HCT116 (cell line): ENCODE measurements at regions not wholly inside any gene's neighbourhood (a gene's known extent, or its start where the extent isn't known, plus 50 kb on each side); places are given as distances from the start of the nearest gene placed in this dataset.
A peak's percentile ranks its signal among the peaks of the same experiment; 100 is the strongest.

Experiments
- ATAC-seq: fragments of 200-7000 bp; cut with Tn5 transposase; 2 replicates; pipeline ENCODE4 v1.9.1; 2020; ENCODE audit warnings: mild to moderate bottlenecking, moderate library complexity
- BruUV-seq: library from RNA; stranded (reverse); fragments of 400-500 nt; replicated peaks from 2 replicates; lab custom pipeline; 2021; lab: Mats Ljungman, UMichigan
- CTCF ChIA-PET: fragments of 300-600 bp; sonication (Branson Sonifier 250); formaldehyde crosslinking; loops from one replicate; lab custom pipeline; 2021; ENCODE audit warnings: antibody characterized with exemption; lab: Charles Lee
- POLR2A ChIA-PET: fragments of 300-600, 350-600 bp; sonication (Branson Sonifier 250); formaldehyde crosslinking; loops from one replicate; lab custom pipeline; 2021; ENCODE audit warnings: antibody characterized with exemption; lab: Charles Lee
- RAD21 ChIA-PET, 2 experiments: fragments of 300-600 bp; sonication (Branson Sonifier 250); formaldehyde crosslinking; loops; one replicate each; lab custom pipeline; 2023; ENCODE audit warnings: low total read pairs in 2 of 2; ENCODE audit not compliant: uncharacterized antibody in 2 of 2, unreplicated experiment in 2 of 2, low non-redundant PET in 1 of 2; lab: Charles Lee
- DNase-seq: peaks from one replicate; pipeline ENCODE4 v3.0.0-alpha.2; 2010; ENCODE audit warnings: low read depth, low spot score
- H2AFZ ChIP-seq: fragments of 200-600 bp; shearing (Covaris generic), sonication (generic); 2 replicates; pipeline ENCODE4 v1.6.1; 2017; ENCODE audit warnings: low read depth, mixed run types, mixed read lengths, antibody characterized with exemption, low read length; ENCODE audit not compliant: poor library complexity, severe bottlenecking
- H3K27ac ChIP-seq: 2 replicates; pipeline ENCODE4 v1.5.1; 2012; ENCODE audit warnings: low read depth, low read length
- H3K27me3 ChIP-seq: fragments of 200-600 bp; sonication (generic); 2 replicates; pipeline ENCODE4 v1.6.1; 2016; ENCODE audit warnings: mixed run types, low read length, mixed read lengths; ENCODE audit not compliant: insufficient read depth
- H3K36me3 ChIP-seq, 2 experiments: fragments of 200-500 bp in 1 of 2; fragments of 200-600 bp in 1 of 2; sonication (Bioruptor generic) in 1 of 2; sonication (generic) in 1 of 2; 2 replicates each; pipeline versions ENCODE4 v1.5.1 to v1.6.1; 2014 to 2016; ENCODE audit warnings: low read length in 2 of 2, inconsistent platforms in 1 of 2, mixed read lengths in 1 of 2, mixed run types in 1 of 2; ENCODE audit not compliant: insufficient read depth in 2 of 2, control insufficient read depth in 1 of 2
- H3K4me1 ChIP-seq, 2 experiments: fragments of 200-600 bp in 1 of 2; sonication (generic) in 1 of 2; 2 replicates each; pipeline versions ENCODE4 v1.5.1 to v1.6.1; 2012 to 2017; ENCODE audit warnings: low read length in 2 of 2, inconsistent platforms in 1 of 2, mild to moderate bottlenecking in 1 of 2, mixed read lengths in 1 of 2, mixed run types in 1 of 2, moderate library complexity in 1 of 2; ENCODE audit not compliant: insufficient read depth in 2 of 2, control insufficient read depth in 1 of 2
- H3K4me2 ChIP-seq: fragments of 200-600 bp; sonication (generic); 2 replicates; pipeline ENCODE4 v1.6.1; 2017; ENCODE audit warnings: mixed run types, low read length, mixed read lengths
- H3K4me3 ChIP-seq, 2 experiments: fragments of 200-600 bp in 1 of 2; sonication (generic) in 1 of 2; replicated peaks in 1 of 2; 2 replicates each; pipeline ENCODE4 v1.5.1; 2011 to 2016; ENCODE audit warnings: low read length in 2 of 2, control low read depth in 1 of 2, low read depth in 1 of 2, mild to moderate bottlenecking in 1 of 2, mixed read lengths in 1 of 2, mixed run types in 1 of 2
- H3K79me2 ChIP-seq: fragments of 200-600 bp; sonication (generic); 2 replicates; pipeline ENCODE4 v1.6.1; 2017; ENCODE audit warnings: mild to moderate bottlenecking, mixed run types, low read length, moderate library complexity, mixed read lengths; ENCODE audit not compliant: insufficient read depth
- H3K9ac ChIP-seq: fragments of 200-600 bp; sonication (generic); 2 replicates; pipeline ENCODE4 v1.6.1; 2016; ENCODE audit warnings: low read length, mixed read lengths
- H3K9me2 ChIP-seq: fragments of 200-600 bp; sonication (generic), shearing (Covaris generic); 2 replicates; pipeline ENCODE4 v1.6.1; 2017; ENCODE audit warnings: mixed run types, mild to moderate bottlenecking, moderate library complexity; ENCODE audit not compliant: insufficient read depth
- H3K9me3 ChIP-seq, 2 experiments: fragments of 200-500 bp in 1 of 2; fragments of 200-600 bp in 1 of 2; sonication (Bioruptor generic) in 1 of 2; sonication (generic) in 1 of 2; 2 replicates each; pipeline ENCODE4 v1.6.1; 2014 to 2017; ENCODE audit warnings: low read length in 2 of 2, mixed read lengths in 2 of 2, inconsistent platforms in 1 of 2, low read depth in 1 of 2, mild to moderate bottlenecking in 1 of 2, mixed run types in 1 of 2, moderate library complexity in 1 of 2; ENCODE audit not compliant: control insufficient read depth in 1 of 2, insufficient read depth in 1 of 2
- H4K20me1 ChIP-seq: fragments of 200-600 bp; sonication (generic), shearing (Covaris generic); 2 replicates; pipeline ENCODE4 v1.6.1; 2017; ENCODE audit warnings: mixed run types, mild to moderate bottlenecking, moderate library complexity; ENCODE audit not compliant: insufficient read depth
- CBX3 ChIP-seq: IDR thresholded peaks from 2 replicates; pipeline ENCODE4 v1.6.1; 2012; ENCODE audit warnings: low read depth
- CEBPB ChIP-seq: IDR thresholded peaks from 2 replicates; pipeline ENCODE4 v1.6.1; 2012; ENCODE audit warnings: low read depth
- EGR1 ChIP-seq: IDR thresholded peaks from 2 replicates; pipeline ENCODE4 v1.6.1; 2012; ENCODE audit warnings: low read depth
- ELF1 ChIP-seq: IDR thresholded peaks from 2 replicates; pipeline ENCODE4 v1.6.1; 2012; ENCODE audit warnings: low read depth, borderline replicate concordance
- EZH2phosphoT487 ChIP-seq: fragments of 200-600 bp; IDR thresholded peaks from 2 replicates; pipeline ENCODE4 v1.6.1; 2018; ENCODE audit warnings: antibody characterized with exemption, borderline replicate concordance
- FOSL1 ChIP-seq: IDR thresholded peaks from 2 replicates; pipeline ENCODE4 v1.6.1; 2012; ENCODE audit warnings: low read depth
- JUND ChIP-seq: IDR thresholded peaks from 2 replicates; pipeline ENCODE4 v1.6.1; 2012
- MAX ChIP-seq: IDR thresholded peaks from 2 replicates; pipeline ENCODE4 v1.6.1; 2012
- POLR2A ChIP-seq: IDR thresholded peaks from 2 replicates; pipeline ENCODE4 v1.7.0; 2011; ENCODE audit warnings: borderline replicate concordance; ENCODE audit not compliant: insufficient read depth, insufficient read length; ENCODE audit errors: extremely low read depth
- POLR2AphosphoS5 ChIP-seq: IDR thresholded peaks from 2 replicates; pipeline ENCODE4 v1.6.1; 2011; ENCODE audit warnings: mild to moderate bottlenecking, low read depth, low read length, moderate library complexity
- REST ChIP-seq: IDR thresholded peaks from 2 replicates; pipeline ENCODE4 v1.6.1; 2012; ENCODE audit warnings: low read depth
- SIN3A ChIP-seq: IDR thresholded peaks from 2 replicates; pipeline ENCODE4 v1.6.1; 2012; ENCODE audit warnings: low read depth
- SRF ChIP-seq: IDR thresholded peaks from 2 replicates; pipeline ENCODE4 v1.6.1; 2012; ENCODE audit warnings: low read depth
- YY1 ChIP-seq: IDR thresholded peaks from 2 replicates; pipeline ENCODE4 v1.6.1; 2011; ENCODE audit warnings: low read length, low read depth, moderate library complexity, mild to moderate bottlenecking; ENCODE audit not compliant: insufficient replicate concordance; ENCODE audit errors: extremely low read depth
- ZFX ChIP-seq: fragments of 450-650 bp; IDR thresholded peaks from 2 replicates; pipeline ENCODE4 v1.6.1; 2017
- ZNF274 ChIP-seq: fragments of 200-500 bp; sonication (Bioruptor generic); IDR thresholded peaks from 2 replicates; pipeline ENCODE4 v1.6.1; 2014; ENCODE audit warnings: mild to moderate bottlenecking, low read depth, low read length, inconsistent platforms
- intact Hi-C: fragments of 100-400 bp; cut with micrococcal nuclease; formaldehyde crosslinking; loops from 2 replicates; pipeline ENCODE4 v1.10.0; 2022
- TF ChIP-seq, protein P1 (sequence below): IDR thresholded peaks from 2 replicates; pipeline ENCODE4 v1.6.1; 2011; ENCODE audit warnings: mild to moderate bottlenecking, low read length, moderate library complexity; ENCODE audit not compliant: insufficient replicate concordance; ENCODE audit errors: extremely low read depth

DNA sequence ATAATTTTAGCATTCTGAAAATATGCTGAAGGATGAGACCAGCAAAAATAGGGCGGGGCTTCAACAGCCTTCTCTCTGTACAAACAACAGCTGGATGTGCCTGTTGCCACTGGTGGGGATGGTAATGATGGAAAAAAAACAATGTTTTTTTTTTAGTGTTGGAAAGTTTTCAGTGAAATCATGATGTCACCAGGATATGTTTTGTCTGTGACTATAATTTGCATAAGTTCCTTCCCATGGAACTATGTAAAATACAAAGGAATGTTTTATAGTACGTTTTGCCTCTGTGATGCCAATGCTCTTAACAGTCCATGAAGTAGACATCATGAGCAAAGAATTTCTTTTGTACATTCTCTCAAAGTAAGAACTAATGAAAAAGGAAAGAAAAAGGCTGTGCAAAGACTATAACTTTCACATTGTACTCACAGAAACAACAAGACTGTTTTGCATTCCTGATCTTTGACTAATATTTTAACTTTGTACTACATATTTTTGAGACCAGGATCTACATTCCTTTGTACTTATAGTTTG lies 589.7 kb downstream of the SPRY1 start:
- H4K20me1 ChIP-seq: no peaks in the 10 kb centered on the region
- no peak overlapping the region for H3K9ac ChIP-seq
- H3K9me3 ChIP-seq: no peaks in the 10 kb centered on the region
- ChIA-PET RAD21 (no interaction called here), POLR2A (no interaction called here), CTCF (no interaction called here)
- no peaks in the 10 kb centered on the region for H3K4me1 ChIP-seq
- H2AFZ ChIP-seq: peak overlapping the region; percentile 22
- H3K79me2 ChIP-seq: no peaks in the 10 kb centered on the region
- DNase-seq (no peak), ATAC-seq (no peak)
- TF ChIP-seq MAX (no peak), FOSL1 (no peak), SRF (no peak), YY1 (no peak), POLR2AphosphoS5 (no peak), ELF1 (no peak), EGR1 (no peak), EZH2phosphoT487 (no peak), ZNF274 (no peak), CBX3 (no peak), SIN3A (no peak), POLR2A (no peak), ZFX (no peak), CEBPB (no peak), REST (no peak), JUND (no peak)
- TF ChIP-seq, protein P1, sequence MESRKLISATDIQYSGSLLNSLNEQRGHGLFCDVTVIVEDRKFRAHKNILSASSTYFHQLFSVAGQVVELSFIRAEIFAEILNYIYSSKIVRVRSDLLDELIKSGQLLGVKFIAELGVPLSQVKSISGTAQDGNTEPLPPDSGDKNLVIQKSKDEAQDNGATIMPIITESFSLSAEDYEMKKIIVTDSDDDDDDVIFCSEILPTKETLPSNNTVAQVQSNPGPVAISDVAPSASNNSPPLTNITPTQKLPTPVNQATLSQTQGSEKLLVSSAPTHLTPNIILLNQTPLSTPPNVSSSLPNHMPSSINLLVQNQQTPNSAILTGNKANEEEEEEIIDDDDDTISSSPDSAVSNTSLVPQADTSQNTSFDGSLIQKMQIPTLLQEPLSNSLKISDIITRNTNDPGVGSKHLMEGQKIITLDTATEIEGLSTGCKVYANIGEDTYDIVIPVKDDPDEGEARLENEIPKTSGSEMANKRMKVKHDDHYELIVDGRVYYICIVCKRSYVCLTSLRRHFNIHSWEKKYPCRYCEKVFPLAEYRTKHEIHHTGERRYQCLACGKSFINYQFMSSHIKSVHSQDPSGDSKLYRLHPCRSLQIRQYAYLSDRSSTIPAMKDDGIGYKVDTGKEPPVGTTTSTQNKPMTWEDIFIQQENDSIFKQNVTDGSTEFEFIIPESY: no peak
- no peaks in the 10 kb centered on the region for H3K27me3 ChIP-seq
- intact Hi-C loops: no loop called here
- no peak overlapping the region for H3K27ac ChIP-seq
- H3K4me2 ChIP-seq: no peak overlapping the region
- H3K36me3 ChIP-seq: no peaks in the 10 kb centered on the region
- no TSS peak for BruUV-seq
- H3K9me2 ChIP-seq: no peaks in the 10 kb centered on the region
- no peak overlapping the region for H3K4me3 ChIP-seq
